GM23248 (cell line): ENCODE measurements at regions not wholly inside any gene's neighbourhood (a gene's known extent, or its start where the extent isn't known, plus 50 kb on each side); places are given as distances from the start of the nearest gene placed in this dataset.
"Not testable (repeated sequence)": the region's sequence is repeated elsewhere in the genome, so short reads cannot be mapped to it uniquely, and the experiment has no call there.

Experiments
- DNase-seq: peaks from one replicate; pipeline ENCODE4 v3.0.0-alpha.2; 2015
- H2AFZ ChIP-seq: fragments of 200-600 bp; sonication (generic); 2 replicates; pipeline ENCODE4 v1.6.1; 2016; ENCODE audit warnings: antibody characterized with exemption
- H3F3A ChIP-seq: fragments of 200-600 bp; sonication (generic); 2 replicates; pipeline ENCODE4 v1.6.1; 2016; ENCODE audit warnings: mild to moderate bottlenecking, antibody characterized with exemption, mixed run types; ENCODE audit not compliant: insufficient read depth
- H3K27ac ChIP-seq: fragments of 200-600 bp; sonication (generic); 2 replicates; pipeline ENCODE4 v1.5.1; 2016; ENCODE audit warnings: mild to moderate bottlenecking
- H3K27me3 ChIP-seq: fragments of 200-600 bp; sonication (generic); replicated peaks from 2 replicates; pipeline ENCODE4 v1.6.1; 2016; ENCODE audit warnings: mild to moderate bottlenecking; ENCODE audit not compliant: insufficient read depth
- H3K36me3 ChIP-seq: fragments of 200-600 bp; sonication (generic); 2 replicates; pipeline ENCODE4 v1.6.1; 2016; ENCODE audit warnings: low read depth, mild to moderate bottlenecking
- H3K4me1 ChIP-seq: fragments of 200-600 bp; sonication (generic); 2 replicates; pipeline ENCODE4 v1.6.1; 2016; ENCODE audit warnings: mild to moderate bottlenecking; ENCODE audit not compliant: insufficient read depth
- H3K4me2 ChIP-seq: fragments of 200-600 bp; sonication (generic); one replicate; pipeline ENCODE4 v1.6.1; 2016; ENCODE audit warnings: mild to moderate bottlenecking; ENCODE audit not compliant: unreplicated experiment
- H3K4me3 ChIP-seq: fragments of 200-600 bp; sonication (generic); 2 replicates; pipeline ENCODE4 v1.5.1; 2016; ENCODE audit warnings: mild to moderate bottlenecking
- H3K79me2 ChIP-seq: fragments of 200-600 bp; sonication (generic); 2 replicates; pipeline ENCODE4 v1.6.1; 2016; ENCODE audit warnings: mild to moderate bottlenecking; ENCODE audit not compliant: insufficient read depth
- H3K9ac ChIP-seq: fragments of 200-600 bp; sonication (generic); 2 replicates; pipeline ENCODE4 v1.6.1; 2016; ENCODE audit warnings: mild to moderate bottlenecking
- H3K9me2 ChIP-seq: fragments of 200-600 bp; sonication (generic); 2 replicates; pipeline ENCODE4 v1.6.1; 2016; ENCODE audit warnings: mixed run types, mild to moderate bottlenecking, moderate library complexity; ENCODE audit not compliant: insufficient read depth
- H3K9me3 ChIP-seq: fragments of 200-600 bp; sonication (generic); one replicate; pipeline ENCODE4 v1.6.1; 2017; ENCODE audit warnings: low read depth
- H4K20me1 ChIP-seq: fragments of 200-600 bp; sonication (generic); 2 replicates; pipeline ENCODE4 v1.6.0; 2016; ENCODE audit not compliant: insufficient read depth
- EZH2 ChIP-seq: fragments of 200-600 bp; sonication (generic); IDR thresholded peaks from 2 replicates; pipeline ENCODE4 v1.6.1; 2018; ENCODE audit warnings: antibody characterized with exemption, mild to moderate bottlenecking; ENCODE audit not compliant: insufficient read depth, poor library complexity, severe bottlenecking
- EZH2phosphoT487 ChIP-seq: fragments of 200-600 bp; sonication (generic); IDR thresholded peaks from 2 replicates; pipeline ENCODE4 v1.6.1; 2018; ENCODE audit warnings: antibody characterized with exemption, moderate library complexity, mild to moderate bottlenecking, low read depth; ENCODE audit not compliant: insufficient read depth
- WGBS, 2 experiments: methylation state at CpG; one replicate each; pipeline ENCODE4 v1.1.6; 2015 to 2017; ENCODE audit warnings: low lambda C conversion rate in 2 of 2, low coverage in 1 of 2; ENCODE audit errors: missing lambda C conversion rate in 2 of 2; 5-methylcytosine and 5-hydroxymethylcytosine counted together
- in situ Hi-C: fragments of 300-500 bp; cut with MboI; formaldehyde crosslinking; loops from 2 replicates; pipeline ENCODE4 v1.15.0; 2020

GRCh38 chr4:11970754-11971153 lies 542.1 kb upstream of the HS3ST1 start:
- H2AFZ ChIP-seq, result no peak overlapping the region
- no peaks in the 10 kb centered on the region for H4K20me1 ChIP-seq
- H3F3A ChIP-seq, result no peaks in the 10 kb centered on the region
- TF ChIP-seq EZH2, result no peak
- no peaks in the 10 kb centered on the region for H3K36me3 ChIP-seq
- no peak overlapping the region for H3K4me2 ChIP-seq
- H3K27me3 ChIP-seq, result no peaks in the 10 kb centered on the region
- no peak overlapping the region for H3K4me3 ChIP-seq
- no peaks in the 10 kb centered on the region for H3K9me2 ChIP-seq
- H3K4me1 ChIP-seq, result no peaks in the 10 kb centered on the region
- H3K9me3 ChIP-seq, result no peaks in the 10 kb centered on the region
- H3K27ac ChIP-seq, result no peak overlapping the region
- in situ Hi-C loops, result no loop called here
- H3K79me2 ChIP-seq, result no peaks in the 10 kb centered on the region
- no peak for DNase-seq
- no peak overlapping the region for H3K9ac ChIP-seq

DNA sequence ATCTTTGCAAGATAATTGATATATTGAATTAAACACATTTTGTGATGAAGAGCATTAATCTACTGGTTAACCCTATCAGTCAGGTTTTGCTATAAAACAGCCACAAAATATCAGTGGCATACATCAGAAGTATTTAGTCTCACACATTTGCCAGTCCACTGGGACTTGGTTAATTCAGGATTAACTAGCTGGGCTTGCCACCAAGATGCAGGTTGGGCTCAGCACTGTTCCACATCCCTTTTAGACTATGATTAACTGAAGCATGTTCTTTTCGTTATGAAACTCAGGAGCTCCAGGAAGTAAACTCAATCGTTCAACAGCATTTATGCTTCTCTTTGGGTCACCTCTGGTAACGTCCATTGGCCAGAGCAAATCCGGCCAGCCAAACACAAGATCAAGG lies 538.1 kb upstream of the HS3ST1 start:
- no peak for TF ChIP-seq EZH2
- TF ChIP-seq EZH2phosphoT487, result no peak
- Histone ChIP-seq H3K4me2 (no peak overlapping the region), H3K36me3 (no peaks in the 10 kb centered on the region), H3K9ac (no peak overlapping the region), H3K27me3 (no peaks in the 10 kb centered on the region), H2AFZ (no peak overlapping the region), H3K9me2 (no peaks in the 10 kb centered on the region), H3K4me1 (no peaks in the 10 kb centered on the region), H3F3A (no peaks in the 10 kb centered on the region), H3K4me3 (no peak overlapping the region), H4K20me1 (no peaks in the 10 kb centered on the region), H3K9me3 (no peaks in the 10 kb centered on the region), H3K79me2 (no peaks in the 10 kb centered on the region), H3K27ac (no peak overlapping the region)
- DNase-seq, result no peak
- in situ Hi-C loops, result no loop called here
- 15 to 20% methylated on average over 4 of the region's 4 CpGs for WGBS, 2 experiments

GRCh38 chr4:11954093-11954492 lies 525.4 kb upstream of the HS3ST1 start:
- in situ Hi-C loops, result no loop called here
- no peaks in the 10 kb centered on the region for H3F3A ChIP-seq
- no peaks in the 10 kb centered on the region for H3K4me1 ChIP-seq
- H3K9me2 ChIP-seq, result no peaks in the 10 kb centered on the region
- H4K20me1 ChIP-seq, result no peaks in the 10 kb centered on the region
- H3K4me3 ChIP-seq, result no peak overlapping the region
- no peak overlapping the region for H3K4me2 ChIP-seq
- H3K79me2 ChIP-seq, result no peaks in the 10 kb centered on the region
- H3K36me3 ChIP-seq, result no peaks in the 10 kb centered on the region
- no peaks in the 10 kb centered on the region for H3K9me3 ChIP-seq
- 15 to 16% methylated on average over 2 of the region's 2 CpGs for WGBS, 2 experiments
- peak; percentile 3 for DNase-seq
- TF ChIP-seq EZH2 (no peak), EZH2phosphoT487 (no peak)
- H3K27ac ChIP-seq, result no peak overlapping the region
- no peaks in the 10 kb centered on the region for H3K27me3 ChIP-seq
- no peak overlapping the region for H3K9ac ChIP-seq
- no peak overlapping the region for H2AFZ ChIP-seq

GRCh38 chr4:11949355-11949754 lies 520.7 kb upstream of the HS3ST1 start:
- H3K4me3 ChIP-seq, result no peak overlapping the region
- H3F3A ChIP-seq, result no peaks in the 10 kb centered on the region
- no peaks in the 10 kb centered on the region for H3K9me2 ChIP-seq
- no peak for TF ChIP-seq EZH2phosphoT487
- TF ChIP-seq EZH2, result no peak
- H3K79me2 ChIP-seq, result no peaks in the 10 kb centered on the region
- no peaks in the 10 kb centered on the region for H3K27me3 ChIP-seq
- no peak overlapping the region for H3K4me2 ChIP-seq
- no peak overlapping the region for H3K27ac ChIP-seq
- 25 to 26% methylated on average over 3 of the region's 3 CpGs for WGBS, 2 experiments
- H4K20me1 ChIP-seq, result no peaks in the 10 kb centered on the region
- DNase-seq, result no peak
- in situ Hi-C loops, result no loop called here
- no peaks in the 10 kb centered on the region for H3K36me3 ChIP-seq
- H3K9ac ChIP-seq, result no peak overlapping the region
- H3K9me3 ChIP-seq, result no peaks in the 10 kb centered on the region
- H3K4me1 ChIP-seq, result no peaks in the 10 kb centered on the region
- no peak overlapping the region for H2AFZ ChIP-seq

DNA sequence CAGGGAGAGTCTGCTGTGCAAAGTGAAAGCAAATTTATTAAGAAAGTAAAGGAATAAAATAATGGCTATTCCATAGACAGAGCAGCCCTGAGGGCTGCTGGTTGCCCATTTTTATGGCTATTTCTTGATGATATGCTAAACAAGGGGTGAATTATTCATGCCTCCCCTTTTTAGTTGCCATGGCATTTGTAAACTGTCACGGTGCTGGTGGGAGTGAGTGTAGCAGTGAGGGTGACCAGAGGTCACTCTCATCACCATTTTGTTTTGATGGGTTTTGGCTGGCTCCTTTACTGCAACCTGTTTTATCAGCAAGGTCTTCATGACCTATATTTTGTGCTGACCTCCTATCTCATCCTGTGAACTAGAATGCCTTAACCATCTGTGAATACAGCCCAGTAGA lies 518.9 kb upstream of the HS3ST1 start:
- H3K27ac ChIP-seq, H3K9me2 ChIP-seq, H2AFZ ChIP-seq, H3K36me3 ChIP-seq, H3K4me2 ChIP-seq, H3K4me3 ChIP-seq, H3K4me1 ChIP-seq, H4K20me1 ChIP-seq, H3K9ac ChIP-seq, in situ Hi-C loops, H3K9me3 ChIP-seq, H3K27me3 ChIP-seq, H3F3A ChIP-seq, H3K79me2 ChIP-seq, DNase-seq: not testable (repeated sequence)
- 0 to 10% methylated on average over 1 of the region's 1 CpG for WGBS, 2 experiments
